ENCODE measurements at regions not wholly inside any gene's neighbourhood (a gene's known extent, or its start where the extent isn't known, plus 50 kb on each side); places are given as distances from the start of the nearest gene placed in this dataset.

DNA sequence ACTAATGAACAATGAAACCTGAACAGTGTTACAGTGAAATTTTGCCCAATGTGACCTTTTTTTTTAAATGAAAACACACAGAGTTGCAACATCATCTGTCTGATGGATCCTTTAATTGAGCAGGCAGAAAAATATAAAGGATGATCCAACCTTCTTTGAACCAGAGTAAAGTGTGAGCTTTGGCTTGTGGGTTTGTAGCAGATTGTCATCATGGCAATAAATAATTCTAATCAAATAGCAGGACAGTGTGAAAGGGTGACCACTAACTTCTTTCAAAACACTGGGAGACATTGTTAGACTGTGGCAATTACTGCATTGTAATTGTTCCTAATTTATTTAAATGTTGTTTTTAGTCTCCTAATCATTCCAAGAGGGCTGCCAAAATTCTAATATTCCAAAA lies 197.2 kb downstream of the CHD9NB start:
- TF ChIP-seq MBD2 (IDR thresholded peaks at IDR 0.05; ENCODE audit: borderline replicate concordance, low read depth), result no peak
- TF ChIP-seq ATF1 (CRISPR knock-in tag; IDR thresholded peaks at IDR 0.05), result no peak
- TF ChIP-seq ATF1 (tag; IDR thresholded peaks at IDR 0.05), result no peak
- TF ChIP-seq MXI1 (IDR thresholded peaks at IDR 0.05; ENCODE audit: low read depth, low read length), result no peak
